SK-N-SH (cell line): ENCODE measurements at regions not wholly inside any gene's neighbourhood (a gene's known extent, or its start where the extent isn't known, plus 50 kb on each side); places are given as distances from the start of the nearest gene placed in this dataset.

Experiments
- CTCF ChIA-PET: fragments of 300-600, 350-600 bp; formaldehyde crosslinking; extraction: SDS; loops from one replicate; lab custom pipeline; 2021; lab: Yijun Ruan, JAX
- POLR2A ChIA-PET: fragments of 350-600 bp; sonication (Branson Sonifier 250); formaldehyde crosslinking; extraction: SDS; loops from one replicate; lab custom pipeline; 2020; ENCODE audit warnings: antibody characterized with exemption, inconsistent platforms; lab: Yijun Ruan, JAX
- DNase-seq: peaks from one replicate; pipeline ENCODE4 v3.0.0; 2012
- H2AFZ ChIP-seq: fragments of 200-600 bp; sonication (generic); 2 replicates; pipeline ENCODE4 v1.8.1; 2016; ENCODE audit warnings: antibody characterized with exemption, mild to moderate bottlenecking, low read depth
- H3F3A ChIP-seq: fragments of 200-600 bp; sonication (generic); replicated peaks from 2 replicates; pipeline ENCODE3; 2016; ENCODE audit warnings: antibody characterized with exemption, mild to moderate bottlenecking; ENCODE audit not compliant: insufficient read depth
- H3K27ac ChIP-seq, 2 experiments: fragments of 200-500 bp in 1 of 2; fragments of 200-600 bp in 1 of 2; sonication (Bioruptor generic) in 1 of 2; sonication (generic), shearing (Covaris generic) in 1 of 2; 2 replicates each; pipeline versions ENCODE4 v1.5.1 to v1.6.1; 2014 to 2016; ENCODE audit warnings: low read depth in 2 of 2, inconsistent platforms in 1 of 2, low read length in 1 of 2, mild to moderate bottlenecking in 1 of 2, mixed read lengths in 1 of 2
- H3K27me3 ChIP-seq: fragments of 200-600 bp; sonication (generic), shearing (Covaris generic); 2 replicates; pipeline ENCODE4 v1.6.1; 2016; ENCODE audit warnings: mixed run types; ENCODE audit not compliant: insufficient read depth
- H3K36me3 ChIP-seq, 2 experiments: fragments of 200-500 bp in 1 of 2; fragments of 200-600 bp in 1 of 2; sonication (Bioruptor generic) in 1 of 2; sonication (generic) in 1 of 2; replicated peaks in 1 of 2; 2 replicates each; pipeline versions ENCODE3 to v1.5.1; 2014 to 2016; ENCODE audit warnings: low read length in 1 of 2, mild to moderate bottlenecking in 1 of 2; ENCODE audit not compliant: insufficient read depth in 2 of 2, control insufficient read depth in 1 of 2
- H3K4me1 ChIP-seq, 2 experiments: fragments of 200-500 bp in 1 of 2; fragments of 200-600 bp in 1 of 2; sonication (Bioruptor generic) in 1 of 2; sonication (generic), shearing (Covaris generic) in 1 of 2; 2 replicates each; pipeline versions ENCODE4 v1.5.1 to v1.6.1; 2014 to 2016; ENCODE audit warnings: low read depth in 1 of 2, low read length in 1 of 2, mixed run types in 1 of 2; ENCODE audit not compliant: insufficient read depth in 2 of 2, control insufficient read depth in 1 of 2
- H3K4me2 ChIP-seq: fragments of 200-600 bp; sonication (generic), shearing (Covaris generic); 2 replicates; pipeline ENCODE4 v1.6.1; 2017; ENCODE audit warnings: mixed run types
- H3K4me3 ChIP-seq, 2 experiments: fragments of 200-500 bp in 1 of 2; fragments of 200-600 bp in 1 of 2; sonication (Bioruptor generic) in 1 of 2; sonication (generic), shearing (Covaris generic) in 1 of 2; 2 replicates each; pipeline versions ENCODE4 v1.5.1 to v1.8.1; 2014 to 2016; ENCODE audit warnings: low read depth in 2 of 2, inconsistent platforms in 1 of 2, low read length in 1 of 2, mild to moderate bottlenecking in 1 of 2, mixed read lengths in 1 of 2, moderate library complexity in 1 of 2
- H3K79me2 ChIP-seq: fragments of 200-600 bp; sonication (generic); 2 replicates; pipeline ENCODE4 v1.8.1; 2017; ENCODE audit warnings: mild to moderate bottlenecking; ENCODE audit not compliant: insufficient read depth
- H3K9ac ChIP-seq: fragments of 200-600 bp; sonication (generic); 2 replicates; pipeline ENCODE4 v1.6.1; 2017; ENCODE audit warnings: mixed run types
- H3K9me2 ChIP-seq: fragments of 200-600 bp; sonication (generic); 2 replicates; pipeline ENCODE4 v1.6.1; 2017; ENCODE audit warnings: mixed run types
- H3K9me3 ChIP-seq: fragments of 200-600 bp; sonication (generic); 2 replicates; pipeline ENCODE4 v1.6.1; 2017; ENCODE audit warnings: mixed run types, mild to moderate bottlenecking, moderate library complexity
- H4K20me1 ChIP-seq: fragments of 200-600 bp; sonication (generic); 2 replicates; pipeline ENCODE4 v1.6.1; 2017; ENCODE audit warnings: mild to moderate bottlenecking, mixed run types; ENCODE audit not compliant: insufficient read depth
- EP300 ChIP-seq, 2 experiments: IDR thresholded peaks; 2 replicates each; pipeline versions ENCODE4 v1.4.0 to v1.6.1; 2012; ENCODE audit warnings: borderline replicate concordance in 1 of 2, low read depth in 1 of 2, low read length in 1 of 2
- MXI1 ChIP-seq: IDR thresholded peaks from 2 replicates; pipeline ENCODE4 v1.6.1; 2012; ENCODE audit warnings: mild to moderate bottlenecking, low read depth, low read length, improper control_type of control experiment
- NFIC ChIP-seq: IDR thresholded peaks from 2 replicates; pipeline ENCODE4 v1.4.0; 2012; ENCODE audit warnings: borderline replicate concordance
- NRF1 ChIP-seq: IDR thresholded peaks from 2 replicates; pipeline ENCODE4 v1.6.1; 2012; ENCODE audit warnings: low read depth, mild to moderate bottlenecking, low read length
- RAD21 ChIP-seq: IDR thresholded peaks from 2 replicates; pipeline ENCODE4 v1.6.1; 2012; ENCODE audit warnings: mild to moderate bottlenecking, low read length
- TCF12 ChIP-seq: IDR thresholded peaks from 2 replicates; pipeline ENCODE4 v1.4.0; 2012
- YY1 ChIP-seq: IDR thresholded peaks from 2 replicates; pipeline ENCODE4 v1.4.0; 2012; ENCODE audit warnings: low read depth, mild to moderate bottlenecking
- WGBS: methylation state at CpG from one replicate; pipeline ENCODE4 v1.1.6; 2017; ENCODE audit warnings: low lambda C conversion rate; 5-methylcytosine and 5-hydroxymethylcytosine counted together
- TF ChIP-seq, protein P1 (sequence below): IDR thresholded peaks from 2 replicates; pipeline ENCODE4; 2012
- TF ChIP-seq, protein P2 (sequence below): IDR thresholded peaks from 2 replicates; pipeline ENCODE4 v1.6.1; 2012; ENCODE audit warnings: mild to moderate bottlenecking, low read depth, low read length, moderate library complexity
- TF ChIP-seq, protein P3 (sequence below): IDR thresholded peaks from 2 replicates; pipeline ENCODE4 v1.4.0; 2012; ENCODE audit warnings: low read depth, borderline replicate concordance
- TF ChIP-seq, protein P4 (sequence below): fragments of 150-350 bp; IDR thresholded peaks from 2 replicates; pipeline ENCODE4 v1.6.1; 2017; ENCODE audit warnings: antibody characterized with exemption, low read length, low read depth, borderline replicate concordance

- TF ChIP-seq YY1 = no peak
- no peak for TF ChIP-seq NRF1
- peak; percentile 61; the same call in 1 of the 2 replicates for TF ChIP-seq NFIC
- TF ChIP-seq, protein P1, sequence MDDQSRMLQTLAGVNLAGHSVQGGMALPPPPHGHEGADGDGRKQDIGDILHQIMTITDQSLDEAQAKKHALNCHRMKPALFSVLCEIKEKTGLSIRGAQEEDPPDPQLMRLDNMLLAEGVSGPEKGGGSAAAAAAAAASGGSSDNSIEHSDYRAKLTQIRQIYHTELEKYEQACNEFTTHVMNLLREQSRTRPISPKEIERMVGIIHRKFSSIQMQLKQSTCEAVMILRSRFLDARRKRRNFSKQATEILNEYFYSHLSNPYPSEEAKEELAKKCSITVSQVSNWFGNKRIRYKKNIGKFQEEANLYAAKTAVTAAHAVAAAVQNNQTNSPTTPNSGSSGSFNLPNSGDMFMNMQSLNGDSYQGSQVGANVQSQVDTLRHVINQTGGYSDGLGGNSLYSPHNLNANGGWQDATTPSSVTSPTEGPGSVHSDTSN = no peak
- no peak for TF ChIP-seq EP300 (IDR thresholded peaks at IDR 0.05; ENCODE audit: borderline replicate concordance in 1 of 2, low read depth in 1 of 2, low read length in 1 of 2)
- TF ChIP-seq RAD21 = no peak
- H2AFZ ChIP-seq = peak overlapping the region; percentile 55; the same call in 1 of the 2 replicates
- H3K36me3 ChIP-seq = no peaks in the 10 kb centered on the region
- no peaks in the 10 kb centered on the region for H3F3A ChIP-seq
- no peaks in the 10 kb centered on the region for H3K9me3 ChIP-seq
- ChIA-PET CTCF (no interaction called here), POLR2A (no interaction called here)
- no peaks in the 10 kb centered on the region; the same call in 1 of the 2 replicates for H3K9me2 ChIP-seq
- DNase-seq = no peak
- no peak overlapping the region for H3K4me3 ChIP-seq
- no peaks in the 10 kb centered on the region for H4K20me1 ChIP-seq
- H3K4me2 ChIP-seq = no peak overlapping the region
- no peak overlapping the region for H3K9ac ChIP-seq
- H3K4me1 ChIP-seq = peaks cover 0 to 5% of the 10 kb centered on the region in 2 experiments; a peak in 2 of 4 replicates
- H3K27me3 ChIP-seq = no peaks in the 10 kb centered on the region
- H3K27ac ChIP-seq = no peak overlapping the region
- 69% methylated on average over 1 of the region's 1 CpG for WGBS
- H3K79me2 ChIP-seq = no peaks in the 10 kb centered on the region
Measured at GRCh38 chr18:28365411-28365831, 188.5 kb upstream of the CDH2 start.

DNA sequence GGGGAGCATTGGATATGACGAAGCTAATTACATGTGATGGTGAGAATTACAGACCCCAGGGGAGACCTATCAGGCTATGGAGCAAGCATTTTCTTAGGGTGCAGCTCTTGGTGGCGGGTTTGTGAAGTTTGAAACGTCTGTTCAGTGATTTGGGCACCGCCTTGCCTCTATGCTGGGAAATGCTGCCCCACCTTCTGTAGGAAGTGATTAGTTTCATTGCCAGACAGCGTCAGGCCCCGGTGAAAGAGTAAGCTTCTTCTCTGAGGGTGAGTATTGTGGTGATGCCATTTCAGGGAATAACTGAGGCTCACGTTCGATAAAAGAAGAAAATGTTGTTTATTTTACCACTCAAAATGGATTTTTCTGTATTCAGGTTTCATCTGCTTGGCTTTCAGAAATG is 186.2 kb upstream of the CDH2 start:
- Histone ChIP-seq H3K4me1 (peaks cover 0 to 5% of the 10 kb centered on the region in 2 experiments; a peak in 2 of 4 replicates), H3K4me2 (no peak overlapping the region), H3K9me3 (no peaks in the 10 kb centered on the region), H3K9ac (no peak overlapping the region), H3K79me2 (no peaks in the 10 kb centered on the region), H3K27ac (no peak overlapping the region), H3K4me3 (no peak overlapping the region), H3K9me2 (no peaks in the 10 kb centered on the region; the same call in 1 of the 2 replicates), H3F3A (no peaks in the 10 kb centered on the region), H3K36me3 (no peaks in the 10 kb centered on the region), H2AFZ (no peak overlapping the region), H3K27me3 (no peaks in the 10 kb centered on the region), H4K20me1 (no peaks in the 10 kb centered on the region)
- ChIA-PET CTCF (no interaction called here), POLR2A (no interaction called here)
- TF ChIP-seq, protein P2, sequence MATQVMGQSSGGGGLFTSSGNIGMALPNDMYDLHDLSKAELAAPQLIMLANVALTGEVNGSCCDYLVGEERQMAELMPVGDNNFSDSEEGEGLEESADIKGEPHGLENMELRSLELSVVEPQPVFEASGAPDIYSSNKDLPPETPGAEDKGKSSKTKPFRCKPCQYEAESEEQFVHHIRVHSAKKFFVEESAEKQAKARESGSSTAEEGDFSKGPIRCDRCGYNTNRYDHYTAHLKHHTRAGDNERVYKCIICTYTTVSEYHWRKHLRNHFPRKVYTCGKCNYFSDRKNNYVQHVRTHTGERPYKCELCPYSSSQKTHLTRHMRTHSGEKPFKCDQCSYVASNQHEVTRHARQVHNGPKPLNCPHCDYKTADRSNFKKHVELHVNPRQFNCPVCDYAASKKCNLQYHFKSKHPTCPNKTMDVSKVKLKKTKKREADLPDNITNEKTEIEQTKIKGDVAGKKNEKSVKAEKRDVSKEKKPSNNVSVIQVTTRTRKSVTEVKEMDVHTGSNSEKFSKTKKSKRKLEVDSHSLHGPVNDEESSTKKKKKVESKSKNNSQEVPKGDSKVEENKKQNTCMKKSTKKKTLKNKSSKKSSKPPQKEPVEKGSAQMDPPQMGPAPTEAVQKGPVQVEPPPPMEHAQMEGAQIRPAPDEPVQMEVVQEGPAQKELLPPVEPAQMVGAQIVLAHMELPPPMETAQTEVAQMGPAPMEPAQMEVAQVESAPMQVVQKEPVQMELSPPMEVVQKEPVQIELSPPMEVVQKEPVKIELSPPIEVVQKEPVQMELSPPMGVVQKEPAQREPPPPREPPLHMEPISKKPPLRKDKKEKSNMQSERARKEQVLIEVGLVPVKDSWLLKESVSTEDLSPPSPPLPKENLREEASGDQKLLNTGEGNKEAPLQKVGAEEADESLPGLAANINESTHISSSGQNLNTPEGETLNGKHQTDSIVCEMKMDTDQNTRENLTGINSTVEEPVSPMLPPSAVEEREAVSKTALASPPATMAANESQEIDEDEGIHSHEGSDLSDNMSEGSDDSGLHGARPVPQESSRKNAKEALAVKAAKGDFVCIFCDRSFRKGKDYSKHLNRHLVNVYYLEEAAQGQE = no peak
- TF ChIP-seq, protein P3, sequence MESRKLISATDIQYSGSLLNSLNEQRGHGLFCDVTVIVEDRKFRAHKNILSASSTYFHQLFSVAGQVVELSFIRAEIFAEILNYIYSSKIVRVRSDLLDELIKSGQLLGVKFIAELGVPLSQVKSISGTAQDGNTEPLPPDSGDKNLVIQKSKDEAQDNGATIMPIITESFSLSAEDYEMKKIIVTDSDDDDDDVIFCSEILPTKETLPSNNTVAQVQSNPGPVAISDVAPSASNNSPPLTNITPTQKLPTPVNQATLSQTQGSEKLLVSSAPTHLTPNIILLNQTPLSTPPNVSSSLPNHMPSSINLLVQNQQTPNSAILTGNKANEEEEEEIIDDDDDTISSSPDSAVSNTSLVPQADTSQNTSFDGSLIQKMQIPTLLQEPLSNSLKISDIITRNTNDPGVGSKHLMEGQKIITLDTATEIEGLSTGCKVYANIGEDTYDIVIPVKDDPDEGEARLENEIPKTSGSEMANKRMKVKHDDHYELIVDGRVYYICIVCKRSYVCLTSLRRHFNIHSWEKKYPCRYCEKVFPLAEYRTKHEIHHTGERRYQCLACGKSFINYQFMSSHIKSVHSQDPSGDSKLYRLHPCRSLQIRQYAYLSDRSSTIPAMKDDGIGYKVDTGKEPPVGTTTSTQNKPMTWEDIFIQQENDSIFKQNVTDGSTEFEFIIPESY = no peak
- TF ChIP-seq, protein P4, sequence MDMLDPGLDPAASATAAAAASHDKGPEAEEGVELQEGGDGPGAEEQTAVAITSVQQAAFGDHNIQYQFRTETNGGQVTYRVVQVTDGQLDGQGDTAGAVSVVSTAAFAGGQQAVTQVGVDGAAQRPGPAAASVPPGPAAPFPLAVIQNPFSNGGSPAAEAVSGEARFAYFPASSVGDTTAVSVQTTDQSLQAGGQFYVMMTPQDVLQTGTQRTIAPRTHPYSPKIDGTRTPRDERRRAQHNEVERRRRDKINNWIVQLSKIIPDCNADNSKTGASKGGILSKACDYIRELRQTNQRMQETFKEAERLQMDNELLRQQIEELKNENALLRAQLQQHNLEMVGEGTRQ = no peak
- TF ChIP-seq EP300 (IDR thresholded peaks at IDR 0.05; ENCODE audit: borderline replicate concordance in 1 of 2, low read depth in 1 of 2, low read length in 1 of 2) (no peak), TCF12 (no peak), MXI1 (no peak)
- WGBS = 91% methylated on average over 8 of the region's 8 CpGs
- no peak for DNase-seq
